ENCODE measurements at regions not wholly inside any gene's neighbourhood (a gene's known extent, or its start where the extent isn't known, plus 50 kb on each side); places are given as distances from the start of the nearest gene placed in this dataset.

DNA sequence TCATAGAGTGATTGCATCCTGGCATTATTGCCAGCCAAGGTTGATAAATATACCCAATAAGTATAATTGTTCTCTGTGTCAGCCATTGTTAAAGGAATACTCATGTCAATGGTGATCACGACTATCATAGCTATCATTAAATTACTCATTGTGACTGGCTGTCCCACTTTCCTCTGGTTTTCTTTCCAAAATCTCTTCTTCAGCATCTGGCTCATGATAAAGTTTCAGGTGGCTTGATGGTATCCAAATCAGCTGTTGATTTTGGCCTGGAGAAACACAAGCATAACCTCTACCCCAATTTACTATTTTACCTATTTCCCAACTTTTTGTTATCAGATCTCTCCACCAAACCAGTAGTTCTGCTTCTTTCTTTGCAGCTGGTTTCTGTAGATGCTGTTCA lies 67.1 kb upstream of the SPIN2A start:
- no peak for DNase-seq

DNA sequence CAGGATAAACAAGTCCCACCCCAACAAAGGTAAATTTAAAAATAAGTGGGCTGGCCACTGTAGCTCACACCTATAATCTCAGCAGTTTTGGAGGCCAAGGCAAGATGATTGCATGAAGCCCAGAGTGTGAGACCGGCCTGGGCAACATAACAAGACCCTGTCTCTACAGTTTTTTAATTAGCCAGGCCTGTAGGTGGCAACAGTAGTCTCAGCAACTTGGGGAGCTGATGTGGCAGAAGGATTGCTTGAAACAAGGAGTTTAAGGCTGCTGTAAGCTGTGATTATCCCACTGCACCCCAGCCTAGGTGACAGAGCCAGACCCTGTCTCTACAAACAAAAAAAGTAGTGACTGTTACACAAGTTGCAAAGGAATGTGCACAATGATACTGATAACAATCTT lies 74.6 kb upstream of the FAAH2 start:
- no peak for DNase-seq

DNA sequence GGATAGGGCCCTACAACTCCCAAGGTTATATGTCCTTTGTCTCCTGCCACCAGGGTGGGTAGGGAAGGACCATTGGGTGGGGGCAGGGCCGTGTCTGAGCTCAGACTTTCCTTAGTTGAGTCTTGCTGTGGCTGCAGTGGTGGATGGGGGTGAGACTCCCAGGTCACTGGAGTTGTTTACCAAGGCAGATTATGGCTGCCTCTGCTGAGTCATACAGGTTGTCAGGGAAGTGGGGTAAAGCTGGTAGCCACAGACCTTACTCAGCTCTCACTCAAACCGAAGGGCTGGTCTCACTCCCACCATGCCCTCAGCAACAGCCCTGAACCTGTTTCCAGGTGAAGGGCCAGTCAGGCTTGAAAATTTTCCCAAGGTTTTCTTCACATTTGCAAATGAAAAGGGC lies 58.8 kb upstream of the FAAH2 start:
- DNase-seq, result peak; percentile 69

DNA sequence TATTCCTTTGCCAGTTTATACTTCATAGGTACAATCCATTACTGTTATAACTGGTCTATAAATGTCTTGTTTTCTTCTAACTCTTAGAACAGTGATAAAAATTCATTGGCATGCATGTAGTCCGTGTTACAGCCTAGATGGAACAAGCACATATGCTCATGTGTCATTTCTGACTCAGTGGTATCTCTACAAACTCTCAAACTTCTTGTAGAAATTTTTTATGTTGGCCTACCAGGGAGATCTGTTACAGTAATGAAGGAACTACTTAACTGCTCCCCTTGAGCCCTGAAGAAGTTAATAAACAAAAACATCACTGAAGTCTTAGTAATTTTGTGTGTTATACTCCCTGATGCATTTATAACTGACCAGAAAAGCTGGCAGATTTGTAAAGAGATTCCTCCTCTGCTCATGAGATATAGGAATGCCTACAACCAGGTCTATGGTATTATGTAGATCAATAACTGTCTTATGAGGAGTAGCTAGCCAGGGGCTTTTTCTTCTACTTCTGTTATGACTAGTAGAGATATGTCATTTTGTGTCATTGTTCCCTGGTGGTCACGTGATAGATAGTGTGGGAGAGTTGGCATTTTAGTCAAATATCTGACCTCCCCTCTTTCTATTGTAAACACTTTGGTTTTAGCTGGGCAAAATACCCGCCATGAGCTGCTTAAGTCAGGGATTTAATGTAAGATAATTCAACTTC lies 53.7 kb upstream of the FAAH2 start:
- peak; percentile 52 for DNase-seq

Data from activated CD4-positive, alpha-beta T cell treated with anti-CD3 and anti-CD28 coated beads, Interleukin-10, Interleukin-2, amounts not matched to agents 100 ng/mL and 50 ng/mL, durations not matched to agents 16 hours and 8 hours (primary cell).